ENCODE measurements at regions not wholly inside any gene's neighbourhood (a gene's known extent, or its start where the extent isn't known, plus 50 kb on each side); places are given as distances from the start of the nearest gene placed in this dataset.

GRCh38 chr1:29945426-29945825 lies 709.1 kb downstream of the PTPRU start:
- TF ChIP-seq POLR2AphosphoS5 (IDR thresholded peaks at IDR 0.05; ENCODE audit: low read depth, low read length) (no peak), TAF1 (IDR thresholded peaks at IDR 0.05; ENCODE audit: borderline replicate concordance, insufficient read depth, low read length) (no peak), REST (IDR thresholded peaks at IDR 0.05; ENCODE audit: insufficient read depth in 1 of 2, low read depth in 2 of 2, low read length in 2 of 2) (no peak), SIN3A (IDR thresholded peaks at IDR 0.05; ENCODE audit: borderline replicate concordance, insufficient read depth, low read length) (no peak)

Measured in PFSK-1 (cell line).